Activated CD4-positive, alpha-beta T cell treated with anti-CD3 and anti-CD28 coated beads, Interleukin-2, amount 50 U/mL, for 4 hours (primary cell): ENCODE measurements at regions not wholly inside any gene's neighbourhood (a gene's known extent, or its start where the extent isn't known, plus 50 kb on each side); places are given as distances from the start of the nearest gene placed in this dataset.
"Not testable (repeated sequence)": the region's sequence is repeated elsewhere in the genome, so short reads cannot be mapped to it uniquely, and the experiment has no call there.

ENCODE experiments used
- DNase-seq, 2 experiments: peaks; one replicate each; pipeline ENCODE4 v3.0.0-alpha.2; 2020

GRCh38 chr12:65656891-65657351 lies 167.4 kb upstream of the HMGA2 start:
- no peak for DNase-seq

GRCh38 chr12:65657635-65658034 lies 166.6 kb upstream of the HMGA2 start:
- DNase-seq = no peak

- no peak for DNase-seq
Measured at GRCh38 chr12:65658360-65658759, 165.9 kb upstream of the HMGA2 start.

- no peak for DNase-seq
Measured at GRCh38 chr12:65659681-65660080, 164.6 kb upstream of the HMGA2 start.

- DNase-seq = no peak
Measured at GRCh38 chr12:65660096-65660495, 164.2 kb upstream of the HMGA2 start.

- no peak for DNase-seq
Measured at GRCh38 chr12:65660836-65661235, 163.4 kb upstream of the HMGA2 start.

GRCh38 chr12:65662590-65662989 lies 161.7 kb upstream of the HMGA2 start:
- DNase-seq = no peak

- DNase-seq = no peak
Measured at GRCh38 chr12:65663097-65663496, 161.2 kb upstream of the HMGA2 start.

GRCh38 chr12:65663648-65664047 lies 160.6 kb upstream of the HMGA2 start:
- no peak for DNase-seq

GRCh38 chr12:65664715-65665250 lies 159.5 kb upstream of the HMGA2 start:
- DNase-seq = no peak

GRCh38 chr12:65665817-65666216 lies 158.5 kb upstream of the HMGA2 start:
- DNase-seq = no peak

- no peak for DNase-seq
Measured at GRCh38 chr12:65666876-65667275, 157.4 kb upstream of the HMGA2 start.

GRCh38 chr12:65667932-65668331 lies 156.4 kb upstream of the HMGA2 start:
- DNase-seq = no peak

- no peak for DNase-seq
Measured at GRCh38 chr12:65668981-65669695, 155.1 kb upstream of the HMGA2 start.

GRCh38 chr12:65670775-65671174 lies 153.5 kb upstream of the HMGA2 start:
- DNase-seq = no peak

- no peak for DNase-seq
Measured at GRCh38 chr12:65672441-65672840, 151.8 kb upstream of the HMGA2 start.

GRCh38 chr12:65673156-65673690 lies 151.1 kb upstream of the HMGA2 start:
- DNase-seq = no peak

GRCh38 chr12:65673732-65674131 lies 150.6 kb upstream of the HMGA2 start:
- no peak for DNase-seq

GRCh38 chr12:65675141-65675621 lies 149.1 kb upstream of the HMGA2 start:
- DNase-seq = no peak

- not testable (repeated sequence) for DNase-seq
Measured at GRCh38 chr12:65678172-65678571, 146.1 kb upstream of the HMGA2 start.

GRCh38 chr12:65681226-65681625 lies 143.1 kb upstream of the HMGA2 start:
- no peak for DNase-seq

- no peak for DNase-seq
Measured at GRCh38 chr12:65682112-65682511, 142.2 kb upstream of the HMGA2 start.

- no peak for DNase-seq
Measured at GRCh38 chr12:65684906-65685305, 139.4 kb upstream of the HMGA2 start.

GRCh38 chr12:65685514-65685913 lies 138.8 kb upstream of the HMGA2 start:
- DNase-seq = no peak
